GM12865 (cell line): ENCODE measurements at regions not wholly inside any gene's neighbourhood (a gene's known extent, or its start where the extent isn't known, plus 50 kb on each side); places are given as distances from the start of the nearest gene placed in this dataset.

Source experiments
- DNase-seq: peaks from one replicate; pipeline ENCODE4 v3.0.0; 2010; ENCODE audit warnings: low read depth
- H3K4me3 ChIP-seq: 2 replicates; pipeline ENCODE4 v1.5.1; 2011; ENCODE audit warnings: mild to moderate bottlenecking, low read depth, low read length, control low read depth
- TF ChIP-seq, protein P1 (sequence below): IDR thresholded peaks from 2 replicates; pipeline ENCODE4 v1.5.1; 2011; ENCODE audit warnings: low read length, control low read depth, low read depth, inconsistent platforms; ENCODE audit not compliant: insufficient read depth; ENCODE audit errors: missing control alignments

DNA sequence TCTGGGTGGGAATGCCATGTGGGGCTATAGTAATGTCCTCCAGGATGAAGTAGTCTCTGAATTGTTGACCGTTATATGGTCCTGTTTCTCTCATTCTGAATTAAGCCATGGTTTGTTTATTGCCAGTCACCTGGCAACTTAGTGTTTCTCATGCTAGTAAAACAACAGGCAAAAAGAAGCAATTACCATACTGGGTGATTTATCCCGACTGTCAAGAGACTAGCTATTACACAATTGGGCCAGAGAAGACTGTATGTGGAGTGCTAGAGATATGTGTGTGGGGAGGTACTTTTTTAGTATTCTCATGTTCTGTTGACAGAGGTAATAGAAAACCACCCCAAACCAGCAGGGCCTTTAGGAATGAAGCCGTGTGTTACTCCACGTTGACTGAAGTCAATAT is 258.2 kb downstream of the TDRD3 start:
- TF ChIP-seq, protein P1, sequence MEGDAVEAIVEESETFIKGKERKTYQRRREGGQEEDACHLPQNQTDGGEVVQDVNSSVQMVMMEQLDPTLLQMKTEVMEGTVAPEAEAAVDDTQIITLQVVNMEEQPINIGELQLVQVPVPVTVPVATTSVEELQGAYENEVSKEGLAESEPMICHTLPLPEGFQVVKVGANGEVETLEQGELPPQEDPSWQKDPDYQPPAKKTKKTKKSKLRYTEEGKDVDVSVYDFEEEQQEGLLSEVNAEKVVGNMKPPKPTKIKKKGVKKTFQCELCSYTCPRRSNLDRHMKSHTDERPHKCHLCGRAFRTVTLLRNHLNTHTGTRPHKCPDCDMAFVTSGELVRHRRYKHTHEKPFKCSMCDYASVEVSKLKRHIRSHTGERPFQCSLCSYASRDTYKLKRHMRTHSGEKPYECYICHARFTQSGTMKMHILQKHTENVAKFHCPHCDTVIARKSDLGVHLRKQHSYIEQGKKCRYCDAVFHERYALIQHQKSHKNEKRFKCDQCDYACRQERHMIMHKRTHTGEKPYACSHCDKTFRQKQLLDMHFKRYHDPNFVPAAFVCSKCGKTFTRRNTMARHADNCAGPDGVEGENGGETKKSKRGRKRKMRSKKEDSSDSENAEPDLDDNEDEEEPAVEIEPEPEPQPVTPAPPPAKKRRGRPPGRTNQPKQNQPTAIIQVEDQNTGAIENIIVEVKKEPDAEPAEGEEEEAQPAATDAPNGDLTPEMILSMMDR, result no peak
- no peak overlapping the region for H3K4me3 ChIP-seq
- no peak for DNase-seq

DNA sequence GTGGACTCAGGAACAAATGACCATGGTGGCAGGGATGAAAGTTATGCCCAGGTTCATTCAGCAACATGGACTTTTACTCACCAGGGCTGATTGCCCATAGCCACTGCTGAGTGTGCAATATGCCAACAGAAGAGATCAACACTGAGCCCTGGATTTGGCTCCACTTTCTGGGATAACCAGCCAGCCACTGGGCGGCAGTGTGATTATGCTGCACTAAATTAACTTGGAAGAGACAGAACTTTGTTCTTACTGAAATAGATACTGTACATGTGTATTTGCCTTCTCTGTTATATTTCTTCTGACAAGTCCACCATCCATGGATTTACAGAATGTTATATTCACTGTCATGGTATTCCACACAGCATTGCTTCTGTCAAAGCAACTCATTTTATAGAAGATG is 257.4 kb downstream of the TDRD3 start:
- DNase-seq, result no peak
- TF ChIP-seq, protein P1, result peak; percentile 28
- no peak overlapping the region for H3K4me3 ChIP-seq

GRCh38 chr13:60647547-60647946 is 250.5 kb downstream of the TDRD3 start:
- DNase-seq, result no peak
- no peak overlapping the region for H3K4me3 ChIP-seq
- TF ChIP-seq, protein P1, result no peak

DNA sequence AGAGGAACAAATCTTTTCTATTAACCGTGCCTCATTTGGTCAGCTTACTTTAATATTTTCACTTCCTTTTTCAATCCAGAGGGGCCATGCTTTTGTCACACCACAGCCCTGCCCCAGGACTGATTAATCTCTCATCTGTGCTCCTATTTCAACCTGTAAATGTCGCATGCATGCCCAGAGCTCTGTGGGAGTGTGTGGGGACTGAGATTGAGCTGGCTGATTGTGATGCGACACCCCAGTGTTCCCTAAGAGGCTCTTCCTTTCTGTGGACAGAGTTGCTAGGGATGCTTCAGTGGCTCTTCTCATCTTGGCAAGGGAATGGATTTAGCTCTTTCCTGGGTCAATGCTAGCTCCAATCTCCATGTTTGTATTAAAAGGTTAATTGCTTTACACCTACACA is 249.6 kb downstream of the TDRD3 start:
- H3K4me3 ChIP-seq, result no peak overlapping the region
- no peak for DNase-seq
- TF ChIP-seq, protein P1, result no peak

DNA sequence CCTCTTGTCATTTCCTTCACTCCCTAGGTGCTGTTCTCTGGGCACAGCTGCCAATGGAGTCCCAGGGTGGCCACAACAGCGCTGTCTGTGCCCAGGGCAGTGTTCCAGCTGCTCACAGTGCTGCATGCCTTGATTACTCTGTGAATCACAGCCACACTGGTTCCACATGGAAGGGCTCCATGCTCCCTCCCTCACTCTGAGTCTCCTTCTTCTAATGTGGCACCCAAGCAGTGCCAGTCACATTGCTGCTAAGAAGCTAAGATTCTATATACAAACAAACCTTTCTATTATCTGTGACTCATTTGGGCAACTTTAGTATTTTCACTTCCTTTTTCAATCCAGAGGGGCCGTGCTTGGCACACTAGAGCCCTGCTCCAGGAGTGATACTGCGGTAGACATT is 248.7 kb downstream of the TDRD3 start:
- H3K4me3 ChIP-seq, result no peak overlapping the region

DNA sequence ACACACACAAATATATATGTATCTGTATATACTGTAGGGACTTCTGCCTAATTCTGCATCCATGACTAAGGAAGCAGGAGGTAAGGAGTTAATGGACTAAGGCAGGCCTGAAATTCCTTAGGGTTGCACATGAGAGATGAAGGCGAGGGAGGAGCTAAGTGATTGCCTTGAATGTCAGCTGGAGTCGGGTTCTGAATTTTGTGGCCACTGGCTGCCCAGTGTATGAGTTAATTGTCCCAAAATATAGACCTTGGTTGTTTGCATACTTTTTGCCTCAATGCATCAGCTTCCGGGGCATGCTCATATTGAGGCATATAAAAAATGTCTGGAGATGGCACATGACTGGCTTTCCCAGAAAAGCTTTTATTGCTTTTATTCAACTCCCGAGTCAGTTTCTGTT is 245.5 kb downstream of the TDRD3 start:
- TF ChIP-seq, protein P1, result no peak
- no peak for DNase-seq
- no peak overlapping the region for H3K4me3 ChIP-seq

More for the DNA sequence above, 248.7 kb downstream of the TDRD3 start:
- TF ChIP-seq, protein P1, result no peak
- DNase-seq, result peak; percentile 18

DNA sequence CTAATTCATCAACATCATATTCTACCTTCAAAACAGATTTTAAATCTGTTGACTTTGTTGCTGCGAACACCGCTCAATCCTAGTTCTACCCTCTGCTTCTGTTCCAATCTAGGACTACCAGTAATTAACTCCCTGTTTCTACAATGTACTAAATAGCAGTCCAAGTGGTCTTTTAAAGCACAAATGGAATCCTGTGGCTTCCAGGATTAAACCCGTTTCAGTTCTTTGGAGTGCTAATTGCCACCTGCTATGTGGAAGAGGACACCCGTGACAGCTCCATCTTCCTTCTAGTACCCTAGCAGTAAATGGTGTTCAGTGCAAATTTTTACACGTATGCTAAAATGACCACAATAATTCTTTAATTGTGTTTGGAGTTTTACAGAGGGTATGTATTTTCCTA is 232.1 kb downstream of the TDRD3 start:
- H3K4me3 ChIP-seq, result no peak overlapping the region
- DNase-seq, result no peak
- TF ChIP-seq, protein P1, result no peak
